Endothelial cell of umbilical vein (primary cell): ENCODE measurements at regions not wholly inside any gene's neighbourhood (a gene's known extent, or its start where the extent isn't known, plus 50 kb on each side); places are given as distances from the start of the nearest gene placed in this dataset.

Experiments
- CTCF ChIP-seq, 2 donors: IDR thresholded peaks; 1 replicate in 1 of 2; 2 replicates in 1 of 2; pipeline ENCODE4 v1.5.1; 2011; ENCODE audit warnings: low read length in 2 of 2, mild to moderate bottlenecking in 2 of 2, moderate library complexity in 2 of 2, control low read depth in 1 of 2, inconsistent platforms in 1 of 2, low read depth in 1 of 2; ENCODE audit not compliant: insufficient read depth in 1 of 2; ENCODE audit errors: extremely low read depth in 1 of 2
- POLR2A ChIP-seq: IDR thresholded peaks from 2 replicates; pipeline ENCODE4 v1.6.1; 2012; ENCODE audit warnings: low read depth, mild to moderate bottlenecking, control low read depth, low read length

- TF ChIP-seq CTCF (IDR thresholded peaks at IDR 0.05; ENCODE audit: extremely low read depth in 1 of 2, insufficient read depth in 1 of 2, low read depth in 1 of 2, low read length in 2 of 2), result no peak
- no peak for TF ChIP-seq POLR2A
Observed at GRCh38 chr13:110008816-110009215, 222.4 kb upstream of the IRS2 start.
